HCT116 (cell line): ENCODE measurements at regions not wholly inside any gene's neighbourhood (a gene's known extent, or its start where the extent isn't known, plus 50 kb on each side); places are given as distances from the start of the nearest gene placed in this dataset.

Experiments used
- ATAC-seq: fragments of 200-7000 bp; cut with Tn5 transposase; 2 replicates; pipeline ENCODE4 v1.9.1; 2020; ENCODE audit warnings: mild to moderate bottlenecking, moderate library complexity
- BruUV-seq: library from RNA; stranded (reverse); fragments of 400-500 nt; replicated peaks from 2 replicates; lab custom pipeline; 2021; lab: Mats Ljungman, UMichigan
- CTCF ChIA-PET: fragments of 300-600 bp; sonication (Branson Sonifier 250); formaldehyde crosslinking; loops from one replicate; lab custom pipeline; 2021; ENCODE audit warnings: antibody characterized with exemption; lab: Charles Lee
- POLR2A ChIA-PET: fragments of 300-600, 350-600 bp; sonication (Branson Sonifier 250); formaldehyde crosslinking; loops from one replicate; lab custom pipeline; 2021; ENCODE audit warnings: antibody characterized with exemption; lab: Charles Lee
- RAD21 ChIA-PET, 2 experiments: fragments of 300-600 bp; sonication (Branson Sonifier 250); formaldehyde crosslinking; loops; one replicate each; lab custom pipeline; 2023; ENCODE audit warnings: low total read pairs in 2 of 2; ENCODE audit not compliant: uncharacterized antibody in 2 of 2, unreplicated experiment in 2 of 2, low non-redundant PET in 1 of 2; lab: Charles Lee
- DNase-seq: peaks from one replicate; pipeline ENCODE4 v3.0.0-alpha.2; 2010; ENCODE audit warnings: low read depth, low spot score
- H2AFZ ChIP-seq: fragments of 200-600 bp; shearing (Covaris generic), sonication (generic); 2 replicates; pipeline ENCODE4 v1.6.1; 2017; ENCODE audit warnings: low read depth, mixed run types, mixed read lengths, antibody characterized with exemption, low read length; ENCODE audit not compliant: poor library complexity, severe bottlenecking
- H3K27ac ChIP-seq: 2 replicates; pipeline ENCODE4 v1.5.1; 2012; ENCODE audit warnings: low read depth, low read length
- H3K27me3 ChIP-seq: fragments of 200-600 bp; sonication (generic); 2 replicates; pipeline ENCODE4 v1.6.1; 2016; ENCODE audit warnings: mixed run types, low read length, mixed read lengths; ENCODE audit not compliant: insufficient read depth
- H3K36me3 ChIP-seq, 2 experiments: fragments of 200-500 bp in 1 of 2; fragments of 200-600 bp in 1 of 2; sonication (Bioruptor generic) in 1 of 2; sonication (generic) in 1 of 2; 2 replicates each; pipeline versions ENCODE4 v1.5.1 to v1.6.1; 2014 to 2016; ENCODE audit warnings: low read length in 2 of 2, inconsistent platforms in 1 of 2, mixed read lengths in 1 of 2, mixed run types in 1 of 2; ENCODE audit not compliant: insufficient read depth in 2 of 2, control insufficient read depth in 1 of 2
- H3K4me1 ChIP-seq, 2 experiments: fragments of 200-600 bp in 1 of 2; sonication (generic) in 1 of 2; 2 replicates each; pipeline versions ENCODE4 v1.5.1 to v1.6.1; 2012 to 2017; ENCODE audit warnings: low read length in 2 of 2, inconsistent platforms in 1 of 2, mild to moderate bottlenecking in 1 of 2, mixed read lengths in 1 of 2, mixed run types in 1 of 2, moderate library complexity in 1 of 2; ENCODE audit not compliant: insufficient read depth in 2 of 2, control insufficient read depth in 1 of 2
- H3K4me2 ChIP-seq: fragments of 200-600 bp; sonication (generic); 2 replicates; pipeline ENCODE4 v1.6.1; 2017; ENCODE audit warnings: mixed run types, low read length, mixed read lengths
- H3K4me3 ChIP-seq, 2 experiments: fragments of 200-600 bp in 1 of 2; sonication (generic) in 1 of 2; replicated peaks in 1 of 2; 2 replicates each; pipeline ENCODE4 v1.5.1; 2011 to 2016; ENCODE audit warnings: low read length in 2 of 2, control low read depth in 1 of 2, low read depth in 1 of 2, mild to moderate bottlenecking in 1 of 2, mixed read lengths in 1 of 2, mixed run types in 1 of 2
- H3K79me2 ChIP-seq: fragments of 200-600 bp; sonication (generic); 2 replicates; pipeline ENCODE4 v1.6.1; 2017; ENCODE audit warnings: mild to moderate bottlenecking, mixed run types, low read length, moderate library complexity, mixed read lengths; ENCODE audit not compliant: insufficient read depth
- H3K9ac ChIP-seq: fragments of 200-600 bp; sonication (generic); 2 replicates; pipeline ENCODE4 v1.6.1; 2016; ENCODE audit warnings: low read length, mixed read lengths
- H3K9me2 ChIP-seq: fragments of 200-600 bp; sonication (generic), shearing (Covaris generic); 2 replicates; pipeline ENCODE4 v1.6.1; 2017; ENCODE audit warnings: mixed run types, mild to moderate bottlenecking, moderate library complexity; ENCODE audit not compliant: insufficient read depth
- H3K9me3 ChIP-seq, 2 experiments: fragments of 200-500 bp in 1 of 2; fragments of 200-600 bp in 1 of 2; sonication (Bioruptor generic) in 1 of 2; sonication (generic) in 1 of 2; 2 replicates each; pipeline ENCODE4 v1.6.1; 2014 to 2017; ENCODE audit warnings: low read length in 2 of 2, mixed read lengths in 2 of 2, inconsistent platforms in 1 of 2, low read depth in 1 of 2, mild to moderate bottlenecking in 1 of 2, mixed run types in 1 of 2, moderate library complexity in 1 of 2; ENCODE audit not compliant: control insufficient read depth in 1 of 2, insufficient read depth in 1 of 2
- H4K20me1 ChIP-seq: fragments of 200-600 bp; sonication (generic), shearing (Covaris generic); 2 replicates; pipeline ENCODE4 v1.6.1; 2017; ENCODE audit warnings: mixed run types, mild to moderate bottlenecking, moderate library complexity; ENCODE audit not compliant: insufficient read depth
- ATF3 ChIP-seq: IDR thresholded peaks from 2 replicates; pipeline ENCODE4 v1.6.1; 2012
- CBX3 ChIP-seq: IDR thresholded peaks from 2 replicates; pipeline ENCODE4 v1.6.1; 2012; ENCODE audit warnings: low read depth
- CEBPB ChIP-seq: IDR thresholded peaks from 2 replicates; pipeline ENCODE4 v1.6.1; 2012; ENCODE audit warnings: low read depth
- CTCF ChIP-seq, 3 experiments: fragments of 200-600 bp in 1 of 3; sonication (generic) in 1 of 3; IDR thresholded peaks in 2 of 3; conservative IDR thresholded peaks in 1 of 3; 2 replicates each; pipeline ENCODE4 v1.5.1; 2012 to 2017; ENCODE audit warnings: low read depth in 2 of 3, low read length in 2 of 3, antibody characterized with exemption in 1 of 3, borderline replicate concordance in 1 of 3, control low read depth in 1 of 3, mild to moderate bottlenecking in 1 of 3, mixed read lengths in 1 of 3, mixed run types in 1 of 3, moderate library complexity in 1 of 3; ENCODE audit not compliant: insufficient read depth in 1 of 3
- EGR1 ChIP-seq: IDR thresholded peaks from 2 replicates; pipeline ENCODE4 v1.6.1; 2012; ENCODE audit warnings: low read depth
- ELF1 ChIP-seq: IDR thresholded peaks from 2 replicates; pipeline ENCODE4 v1.6.1; 2012; ENCODE audit warnings: low read depth, borderline replicate concordance
- EZH2 ChIP-seq: fragments of 200-600 bp; sonication (generic); IDR thresholded peaks from 2 replicates; pipeline ENCODE4 v1.6.1; 2017; ENCODE audit warnings: antibody characterized with exemption, mixed run types
- EZH2phosphoT487 ChIP-seq: fragments of 200-600 bp; IDR thresholded peaks from 2 replicates; pipeline ENCODE4 v1.6.1; 2018; ENCODE audit warnings: antibody characterized with exemption, borderline replicate concordance
- MAX ChIP-seq: IDR thresholded peaks from 2 replicates; pipeline ENCODE4 v1.6.1; 2012
- POLR2A ChIP-seq: IDR thresholded peaks from 2 replicates; pipeline ENCODE4 v1.7.0; 2011; ENCODE audit warnings: borderline replicate concordance; ENCODE audit not compliant: insufficient read depth, insufficient read length; ENCODE audit errors: extremely low read depth
- POLR2AphosphoS5 ChIP-seq: IDR thresholded peaks from 2 replicates; pipeline ENCODE4 v1.6.1; 2011; ENCODE audit warnings: mild to moderate bottlenecking, low read depth, low read length, moderate library complexity
- RAD21 ChIP-seq: IDR thresholded peaks from 2 replicates; pipeline ENCODE4 v1.6.1; 2012; ENCODE audit warnings: low read depth, mild to moderate bottlenecking
- REST ChIP-seq: IDR thresholded peaks from 2 replicates; pipeline ENCODE4 v1.6.1; 2012; ENCODE audit warnings: low read depth
- SIN3A ChIP-seq: IDR thresholded peaks from 2 replicates; pipeline ENCODE4 v1.6.1; 2012; ENCODE audit warnings: low read depth
- SRF ChIP-seq: IDR thresholded peaks from 2 replicates; pipeline ENCODE4 v1.6.1; 2012; ENCODE audit warnings: low read depth
- TCF7L2 ChIP-seq: IDR thresholded peaks from 2 replicates; pipeline ENCODE4 v1.7.0; 2011; ENCODE audit warnings: borderline replicate concordance, inconsistent platforms; ENCODE audit not compliant: insufficient read depth, insufficient read length; ENCODE audit errors: extremely low read depth
- YY1 ChIP-seq: IDR thresholded peaks from 2 replicates; pipeline ENCODE4 v1.6.1; 2011; ENCODE audit warnings: low read length, low read depth, moderate library complexity, mild to moderate bottlenecking; ENCODE audit not compliant: insufficient replicate concordance; ENCODE audit errors: extremely low read depth
- ZFX ChIP-seq: fragments of 450-650 bp; IDR thresholded peaks from 2 replicates; pipeline ENCODE4 v1.6.1; 2017
- ZNF274 ChIP-seq: fragments of 200-500 bp; sonication (Bioruptor generic); IDR thresholded peaks from 2 replicates; pipeline ENCODE4 v1.6.1; 2014; ENCODE audit warnings: mild to moderate bottlenecking, low read depth, low read length, inconsistent platforms
- intact Hi-C: fragments of 100-400 bp; cut with micrococcal nuclease; formaldehyde crosslinking; loops from 2 replicates; pipeline ENCODE4 v1.10.0; 2022

GRCh38 chr18:34959989-34960388 is 81.2 kb upstream of the MAPRE2 start:
- H3K36me3 ChIP-seq, result no peaks in the 10 kb centered on the region
- no peaks in the 10 kb centered on the region for H3K9me3 ChIP-seq
- no peak overlapping the region for H3K4me2 ChIP-seq
- no peaks in the 10 kb centered on the region for H3K4me1 ChIP-seq
- no peak overlapping the region for H3K27ac ChIP-seq
- H2AFZ ChIP-seq, result no peak overlapping the region
- RAD21 ChIA-PET, result no interaction called here
- DNase-seq (no peak), ATAC-seq (no peak)
- BruUV-seq, result no TSS peak
- H3K27me3 ChIP-seq, result no peaks in the 10 kb centered on the region
- H3K79me2 ChIP-seq, result no peaks in the 10 kb centered on the region
- H3K9ac ChIP-seq, result no peak overlapping the region
- POLR2A ChIA-PET, result no interaction called here
- no peaks in the 10 kb centered on the region for H3K9me2 ChIP-seq
- intact Hi-C loops, result no loop called here
- TF ChIP-seq SIN3A (no peak), TCF7L2 (no peak), RAD21 (no peak), CEBPB (no peak), ZFX (no peak), POLR2A (no peak), EZH2 (no peak), CBX3 (no peak), ELF1 (no peak), EZH2phosphoT487 (no peak), REST (no peak), ATF3 (no peak), ZNF274 (no peak), MAX (no peak), SRF (no peak), YY1 (no peak), CTCF (IDR thresholded peaks at IDR 0.05 in 2 of 3, conservative IDR thresholded peaks at IDR 0.05 in 1 of 3; ENCODE audit: borderline replicate concordance in 1 of 3, insufficient read depth in 1 of 3, low read depth in 2 of 3, low read length in 2 of 3) (no peak), POLR2AphosphoS5 (no peak), EGR1 (no peak)
- no peaks in the 10 kb centered on the region for H4K20me1 ChIP-seq
- no peak overlapping the region for H3K4me3 ChIP-seq
- CTCF ChIA-PET, result no interaction called here
